Thyroid gland (tissue), 4 donors: ENCODE measurements at regions not wholly inside any gene's neighbourhood (a gene's known extent, or its start where the extent isn't known, plus 50 kb on each side); places are given as distances from the start of the nearest gene placed in this dataset.

Experiments
- DNase-seq, 2 donors: peaks; one replicate each; pipeline ENCODE4 v3.0.0-alpha.2; 2019
- H3K27ac ChIP-seq, 3 donors: fragments of 200-600 bp; sonication (generic); 1 replicate in 2 of 3; 2 replicates in 1 of 3; pipeline ENCODE4 v1.5.1; 2016 to 2019; ENCODE audit warnings: mild to moderate bottlenecking in 1 of 3, moderate library complexity in 1 of 3
- H3K27me3 ChIP-seq: fragments of 200-600 bp; sonication (generic); one replicate; pipeline ENCODE4 v1.5.1; 2019
- H3K36me3 ChIP-seq, 2 donors: fragments of 200-600 bp; sonication (generic); one replicate each; pipeline ENCODE4 v1.5.1; 2016 to 2019
- H3K4me1 ChIP-seq, 2 donors: fragments of 200-600 bp; sonication (generic); one replicate each; pipeline ENCODE4 v1.5.1; 2017 to 2019
- H3K4me3 ChIP-seq, 3 donors: fragments of 200-600 bp; sonication (generic); replicated peaks in 1 of 3; 1 replicate in 2 of 3; 2 replicates in 1 of 3; pipeline ENCODE4 v1.5.1; 2016; ENCODE audit warnings: mild to moderate bottlenecking in 1 of 3
- H3K9me3 ChIP-seq: fragments of 200-600 bp; sonication (generic); one replicate; pipeline ENCODE4 v1.5.1; 2017
- CTCF ChIP-seq, 6 experiments: fragments of 200-600 bp in 3 of 6; fragments of 450-650 bp in 3 of 6; sonication (generic) in 3 of 6; IDR thresholded peaks; one replicate each; pipeline ENCODE4 v1.5.1; 2016 to 2019; ENCODE audit warnings: antibody characterized with exemption in 6 of 6, mild to moderate bottlenecking in 2 of 6, inconsistent platforms in 1 of 6, moderate library complexity in 1 of 6
- POLR2A ChIP-seq, 2 donors: fragments of 450-650 bp; IDR thresholded peaks; one replicate each; pipeline ENCODE4 v1.6.1; 2017; ENCODE audit warnings: antibody characterized with exemption in 2 of 2, mild to moderate bottlenecking in 2 of 2, moderate library complexity in 1 of 2
- WGBS, 2 donors: methylation state at CpG; one replicate each; pipeline ENCODE4 v1.1.5; 2017; 5-methylcytosine and 5-hydroxymethylcytosine counted together
- intact Hi-C: fragments of 100-400 bp; cut with DNase I; formaldehyde crosslinking; loops from one replicate; pipeline ENCODE4 v1.15.1; 2023

- H3K4me1 ChIP-seq: no peaks in the 10 kb centered on the region
- no peak for DNase-seq
- intact Hi-C loops: no loop called here
- no peak overlapping the region for H3K27ac ChIP-seq
- H3K9me3 ChIP-seq: no peaks in the 10 kb centered on the region
- H3K36me3 ChIP-seq: no peaks in the 10 kb centered on the region
- H3K27me3 ChIP-seq: no peaks in the 10 kb centered on the region
- no peak for TF ChIP-seq CTCF (IDR thresholded peaks at IDR 0.05)
- TF ChIP-seq POLR2A (IDR thresholded peaks at IDR 0.05): no peak
- WGBS, 2 donors: 78 to 89% methylated on average over 4 of the region's 4 CpGs
- H3K4me3 ChIP-seq: no peak overlapping the region
Observed at GRCh38 chr11:92845390-92845789, 124.1 kb upstream of the MTNR1B start.

- intact Hi-C loops: no loop called here
- H3K36me3 ChIP-seq: no peaks in the 10 kb centered on the region
- H3K9me3 ChIP-seq: no peaks in the 10 kb centered on the region
- no peak overlapping the region for H3K27ac ChIP-seq
- no peak overlapping the region for H3K4me3 ChIP-seq
- WGBS, 2 donors: 64 to 69% methylated on average over 2 of the region's 2 CpGs
- TF ChIP-seq CTCF (IDR thresholded peaks at IDR 0.05): no peak
- H3K4me1 ChIP-seq: no peaks in the 10 kb centered on the region
- no peak for DNase-seq
- H3K27me3 ChIP-seq: no peaks in the 10 kb centered on the region
Observed at GRCh38 chr11:92845805-92846204, 123.6 kb upstream of the MTNR1B start.

GRCh38 chr11:92846491-92847125, 122.8 kb upstream of the MTNR1B start:
- Histone ChIP-seq H3K27ac (no peak overlapping the region), H3K9me3 (no peaks in the 10 kb centered on the region), H3K36me3 (no peaks in the 10 kb centered on the region), H3K4me3 (no peak overlapping the region), H3K27me3 (no peaks in the 10 kb centered on the region), H3K4me1 (no peaks in the 10 kb centered on the region)
- intact Hi-C loops: no loop called here
- no peak for DNase-seq
- TF ChIP-seq CTCF (IDR thresholded peaks at IDR 0.05): no peak
- TF ChIP-seq POLR2A (IDR thresholded peaks at IDR 0.05): no peak

- 95 to 98% methylated on average over 4 of the region's 4 CpGs for WGBS, 2 donors
- intact Hi-C loops: no loop called here
- Histone ChIP-seq H3K27me3 (no peaks in the 10 kb centered on the region), H3K36me3 (no peaks in the 10 kb centered on the region), H3K4me3 (no peak overlapping the region), H3K9me3 (no peaks in the 10 kb centered on the region), H3K4me1 (no peaks in the 10 kb centered on the region), H3K27ac (no peak overlapping the region)
- TF ChIP-seq CTCF (IDR thresholded peaks at IDR 0.05) (no peak), POLR2A (IDR thresholded peaks at IDR 0.05) (no peak)
- no peak for DNase-seq
Observed at GRCh38 chr11:92848578-92848977, 120.9 kb upstream of the MTNR1B start.

- intact Hi-C loops: no loop called here
- no peak for TF ChIP-seq CTCF (IDR thresholded peaks at IDR 0.05)
- TF ChIP-seq POLR2A (IDR thresholded peaks at IDR 0.05): no peak
- H3K36me3 ChIP-seq: no peaks in the 10 kb centered on the region
- no peaks in the 10 kb centered on the region for H3K4me1 ChIP-seq
- DNase-seq: no peak
- H3K27me3 ChIP-seq: no peaks in the 10 kb centered on the region
- no peak overlapping the region for H3K4me3 ChIP-seq
- WGBS, 2 donors: 89 to 93% methylated on average over 4 of the region's 4 CpGs
- no peak overlapping the region for H3K27ac ChIP-seq
- no peaks in the 10 kb centered on the region for H3K9me3 ChIP-seq
Observed at GRCh38 chr11:92850296-92850826, 119.1 kb upstream of the MTNR1B start.
